ENCODE measurements at regions not wholly inside any gene's neighbourhood (a gene's known extent, or its start where the extent isn't known, plus 50 kb on each side); places are given as distances from the start of the nearest gene placed in this dataset.

- H3K4me3 ChIP-seq (ENCODE audit: low read depth, low read length) = no peak overlapping the region
- POLR2A ChIA-PET = no interaction called here
- CTCF ChIA-PET = no interaction called here
- TF ChIP-seq CTCF (IDR thresholded peaks at IDR 0.05; ENCODE audit: insufficient read depth, low read length, missing control alignments) = no peak
- no peak for DNase-seq (ENCODE audit: low read depth, low spot score)
Measured at GRCh38 chr13:40422588-40423235, 243.7 kb downstream of the FOXO1 start.

GRCh38 chr13:40428354-40428753, 238.1 kb downstream of the FOXO1 start:
- ChIA-PET POLR2A (no interaction called here), CTCF (no interaction called here)
- no peak overlapping the region for H3K4me3 ChIP-seq (ENCODE audit: low read depth, low read length)
- DNase-seq (ENCODE audit: low read depth, low spot score) = no peak
- no peak for TF ChIP-seq CTCF (IDR thresholded peaks at IDR 0.05; ENCODE audit: insufficient read depth, low read length, missing control alignments)

- no peak for TF ChIP-seq CTCF (IDR thresholded peaks at IDR 0.05; ENCODE audit: insufficient read depth, low read length, missing control alignments)
- no peak for DNase-seq (ENCODE audit: low read depth, low spot score)
- CTCF ChIA-PET = interaction anchor here (1.6 kb wide), 1 partner anchor 9 kb away, joined by 6 read pairs; no protein-coding TSS in a partner anchor
- no peak overlapping the region for H3K4me3 ChIP-seq (ENCODE audit: low read depth, low read length)
- POLR2A ChIA-PET = no interaction called here
Measured at GRCh38 chr13:40429706-40430545, 236.5 kb downstream of the FOXO1 start.

- POLR2A ChIA-PET = no interaction called here
Measured at GRCh38 chr13:40432018-40432978, 234.1 kb downstream of the FOXO1 start.

GRCh38 chr13:40433001-40433400, 233.4 kb downstream of the FOXO1 start:
- ChIA-PET POLR2A (no interaction called here), CTCF (no interaction called here)

More at GRCh38 chr13:40432018-40432978, 234.1 kb downstream of the FOXO1 start:
- TF ChIP-seq CTCF (IDR thresholded peaks at IDR 0.05; ENCODE audit: insufficient read depth, low read length, missing control alignments) = no peak
- CTCF ChIA-PET = no interaction called here
- H3K4me3 ChIP-seq (ENCODE audit: low read depth, low read length) = no peak overlapping the region
- no peak for DNase-seq (ENCODE audit: low read depth, low spot score)

More at GRCh38 chr13:40433001-40433400, 233.4 kb downstream of the FOXO1 start:
- no peak overlapping the region for H3K4me3 ChIP-seq (ENCODE audit: low read depth, low read length)
- no peak for DNase-seq (ENCODE audit: low read depth, low spot score)
- no peak for TF ChIP-seq CTCF (IDR thresholded peaks at IDR 0.05; ENCODE audit: insufficient read depth, low read length, missing control alignments)
